Rectal smooth muscle tissue (tissue), 1 donor: ENCODE measurements at regions not wholly inside any gene's neighbourhood (a gene's known extent, or its start where the extent isn't known, plus 50 kb on each side); places are given as distances from the start of the nearest gene placed in this dataset.

Experiments
- H3K27ac ChIP-seq: one replicate; pipeline ENCODE4 v1.7.0; 2013; ENCODE audit warnings: low read depth, low read length, inconsistent platforms
- H3K27me3 ChIP-seq: one replicate; pipeline ENCODE4 v1.7.0; 2013; ENCODE audit warnings: low read length; ENCODE audit not compliant: control insufficient read depth, insufficient read depth
- H3K36me3 ChIP-seq: one replicate; pipeline ENCODE4 v1.7.0; 2013; ENCODE audit warnings: low read length; ENCODE audit not compliant: control insufficient read depth, insufficient read depth
- H3K4me1 ChIP-seq: one replicate; pipeline ENCODE4 v1.7.0; 2013; ENCODE audit warnings: low read length; ENCODE audit not compliant: control insufficient read depth, insufficient read depth
- H3K4me3 ChIP-seq: one replicate; pipeline ENCODE4 v1.7.0; 2013; ENCODE audit warnings: low read length
- H3K9ac ChIP-seq: one replicate; pipeline ENCODE4 v1.7.0; 2013; ENCODE audit warnings: low read length

DNA sequence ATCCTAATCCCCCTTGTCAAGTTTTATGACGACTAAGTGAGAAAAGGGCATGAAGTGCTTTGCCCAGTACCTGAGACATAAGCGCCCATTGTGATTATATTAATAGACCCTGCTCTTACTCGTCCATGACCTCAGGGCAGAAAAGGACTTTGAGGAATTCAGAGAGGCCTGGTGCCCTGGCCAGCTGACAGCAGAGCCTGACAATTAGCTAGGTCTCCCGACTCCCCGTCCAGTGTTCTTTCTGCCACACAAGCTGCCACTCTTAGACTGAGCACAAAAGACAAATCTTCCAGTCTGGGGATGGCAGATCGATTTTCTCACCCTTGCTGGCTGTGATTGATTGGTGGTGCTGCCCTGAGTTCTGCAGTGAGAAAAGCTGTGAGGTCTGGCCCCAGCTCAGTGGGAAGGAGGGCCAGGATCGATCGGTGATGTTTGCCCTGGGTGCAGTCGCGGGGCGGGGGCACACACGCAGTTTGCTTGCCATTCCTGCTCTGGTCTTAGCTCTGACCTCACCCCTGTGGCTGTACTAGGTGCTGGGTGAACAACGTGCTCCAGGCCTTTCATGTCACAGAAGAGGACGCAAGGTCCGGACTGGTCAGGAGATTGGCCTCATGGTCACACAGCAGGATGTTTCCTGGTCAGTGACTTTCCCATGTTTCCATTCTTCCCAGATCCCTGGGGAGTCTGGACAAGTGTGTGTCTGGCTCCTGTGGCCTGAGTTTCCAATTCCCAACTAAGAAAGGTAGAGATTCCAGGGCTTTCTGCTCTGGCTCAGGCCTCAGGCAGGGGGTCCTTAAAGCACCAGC lies 67.4 kb upstream of the TLE3 start:
- no peak overlapping the region for H3K9ac ChIP-seq
- no peaks in the 10 kb centered on the region for H3K27me3 ChIP-seq
- H3K4me3 ChIP-seq: peak overlapping the region; percentile 10
- H3K27ac ChIP-seq: peak overlapping the region; percentile 51
- no peaks in the 10 kb centered on the region for H3K36me3 ChIP-seq
- H3K4me1 ChIP-seq: peaks cover 24% of the 10 kb centered on the region

DNA sequence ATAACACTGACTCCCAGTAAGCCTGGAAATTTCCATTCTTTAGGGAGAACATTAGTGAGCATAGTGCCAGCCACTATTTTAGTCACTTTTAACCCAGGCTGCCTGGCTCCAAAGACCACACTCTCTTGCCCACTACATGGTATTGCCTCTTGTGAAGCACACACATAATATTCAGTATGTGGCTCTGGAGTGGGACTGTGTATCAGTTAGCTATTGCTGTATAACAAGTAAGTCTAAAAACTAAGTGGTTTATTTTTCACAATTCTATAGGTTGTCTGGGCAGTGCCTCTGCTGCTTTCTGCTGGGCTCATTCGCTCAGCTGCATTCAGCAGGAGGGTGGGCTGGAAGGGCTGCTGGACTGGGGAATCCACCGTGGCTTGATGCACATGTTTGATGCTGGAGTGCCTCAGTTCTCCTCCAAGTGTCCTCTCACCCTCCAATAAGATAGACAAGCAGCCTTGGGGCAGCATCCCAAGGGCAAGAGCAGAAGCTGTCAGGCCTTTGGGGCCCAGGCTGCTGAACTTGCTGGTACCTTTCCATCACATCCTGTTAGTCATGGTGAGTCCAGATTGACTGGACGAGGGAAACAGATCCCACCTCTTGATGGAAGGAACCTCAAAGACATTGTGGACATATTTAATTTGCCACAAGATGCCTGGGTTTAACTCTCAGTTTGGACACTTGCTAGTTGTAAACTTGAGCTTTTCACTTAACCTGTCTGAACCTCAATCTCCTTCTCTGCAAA lies 66.6 kb upstream of the TLE3 start:
- H3K9ac ChIP-seq: no peak overlapping the region
- peaks cover 24% of the 10 kb centered on the region for H3K4me1 ChIP-seq

DNA sequence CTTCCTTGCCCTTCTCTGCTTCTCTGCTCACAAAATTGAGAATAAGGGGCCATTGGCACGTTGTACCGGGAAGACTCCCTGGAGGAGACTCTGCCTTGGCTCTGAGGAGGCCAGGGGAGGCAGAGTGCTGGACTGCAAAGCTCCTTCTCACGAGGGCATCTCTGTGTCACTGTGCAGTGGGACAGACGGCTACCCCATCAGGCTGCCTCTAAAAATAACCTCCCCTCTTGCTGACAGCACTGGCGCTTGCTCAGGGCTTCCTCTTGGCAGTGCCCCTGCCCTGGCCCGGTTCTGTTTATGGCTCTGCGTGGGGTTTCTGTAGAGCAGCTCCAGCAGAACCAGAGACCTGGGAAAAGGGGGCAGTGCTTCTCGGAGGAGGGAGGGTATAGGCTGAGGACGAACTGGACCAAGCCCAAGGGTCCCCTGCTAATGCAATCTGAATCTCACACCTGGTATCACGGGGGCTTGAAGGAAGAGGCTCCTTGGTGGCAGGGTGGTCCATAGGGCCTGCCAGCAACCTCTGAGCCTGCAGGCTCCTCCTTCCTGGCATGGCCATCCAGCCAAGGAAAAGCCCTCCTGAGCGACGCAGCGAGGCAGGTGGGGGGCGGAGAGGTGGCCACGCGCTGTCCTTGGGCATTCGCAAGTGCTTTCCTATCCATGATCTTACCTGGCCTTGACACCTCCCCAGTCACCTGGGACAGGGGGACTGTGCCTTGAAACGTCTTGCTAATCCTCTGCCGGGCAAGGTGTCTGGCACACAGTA lies 63.3 kb upstream of the TLE3 start:
- no peak overlapping the region for H3K4me3 ChIP-seq
- H3K9ac ChIP-seq: no peak overlapping the region
- no peaks in the 10 kb centered on the region for H3K27me3 ChIP-seq
- H3K27ac ChIP-seq: no peak overlapping the region
- no peaks in the 10 kb centered on the region for H3K36me3 ChIP-seq
- H3K4me1 ChIP-seq: peaks cover 33% of the 10 kb centered on the region

More for the DNA sequence above, 66.6 kb upstream of the TLE3 start:
- Histone ChIP-seq H3K4me3 (no peak overlapping the region), H3K36me3 (no peaks in the 10 kb centered on the region), H3K27me3 (no peaks in the 10 kb centered on the region), H3K27ac (no peak overlapping the region)

DNA sequence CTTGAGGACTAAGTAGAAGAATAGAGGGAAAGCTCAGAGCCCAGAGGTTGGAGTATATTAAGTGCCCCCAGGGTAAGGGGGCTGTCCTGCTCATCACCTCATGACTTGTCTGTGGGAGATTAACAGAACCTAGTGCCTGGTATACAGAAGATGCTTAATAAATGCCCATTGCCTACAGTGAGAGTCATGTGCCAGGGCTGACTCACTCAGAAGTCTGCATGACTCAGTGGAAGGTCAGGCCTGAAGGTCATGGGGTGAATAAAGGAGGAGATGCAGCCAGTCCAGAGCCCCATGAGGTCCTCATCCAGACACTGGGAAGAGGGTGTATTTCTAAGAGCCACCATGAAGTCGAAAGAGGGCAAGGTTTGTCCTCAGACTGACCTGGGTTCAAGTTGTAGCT lies 62.5 kb upstream of the TLE3 start:
- no peak overlapping the region for H3K4me3 ChIP-seq
- H3K4me1 ChIP-seq: peaks cover 33% of the 10 kb centered on the region
- H3K36me3 ChIP-seq: no peaks in the 10 kb centered on the region
- no peaks in the 10 kb centered on the region for H3K27me3 ChIP-seq
- no peak overlapping the region for H3K27ac ChIP-seq
- no peak overlapping the region for H3K9ac ChIP-seq

DNA sequence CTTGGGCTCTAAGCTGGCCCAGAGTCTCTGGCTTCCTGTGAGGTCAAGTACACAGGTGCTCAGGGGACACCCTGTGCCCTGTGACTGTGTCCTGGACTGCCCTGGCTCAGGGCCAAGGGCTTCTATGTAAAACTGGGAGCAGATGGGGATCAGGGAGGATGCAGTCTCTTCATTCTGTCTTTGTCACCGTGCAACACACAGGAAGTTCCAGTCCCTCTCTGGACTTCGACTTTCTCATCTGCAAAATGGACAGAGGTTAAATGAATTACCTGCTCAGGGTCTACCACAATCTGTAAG lies 61.9 kb upstream of the TLE3 start:
- Histone ChIP-seq H3K9ac (no peak overlapping the region), H3K36me3 (no peaks in the 10 kb centered on the region), H3K27me3 (no peaks in the 10 kb centered on the region), H3K4me3 (no peak overlapping the region), H3K27ac (no peak overlapping the region), H3K4me1 (peaks cover 33% of the 10 kb centered on the region)

DNA sequence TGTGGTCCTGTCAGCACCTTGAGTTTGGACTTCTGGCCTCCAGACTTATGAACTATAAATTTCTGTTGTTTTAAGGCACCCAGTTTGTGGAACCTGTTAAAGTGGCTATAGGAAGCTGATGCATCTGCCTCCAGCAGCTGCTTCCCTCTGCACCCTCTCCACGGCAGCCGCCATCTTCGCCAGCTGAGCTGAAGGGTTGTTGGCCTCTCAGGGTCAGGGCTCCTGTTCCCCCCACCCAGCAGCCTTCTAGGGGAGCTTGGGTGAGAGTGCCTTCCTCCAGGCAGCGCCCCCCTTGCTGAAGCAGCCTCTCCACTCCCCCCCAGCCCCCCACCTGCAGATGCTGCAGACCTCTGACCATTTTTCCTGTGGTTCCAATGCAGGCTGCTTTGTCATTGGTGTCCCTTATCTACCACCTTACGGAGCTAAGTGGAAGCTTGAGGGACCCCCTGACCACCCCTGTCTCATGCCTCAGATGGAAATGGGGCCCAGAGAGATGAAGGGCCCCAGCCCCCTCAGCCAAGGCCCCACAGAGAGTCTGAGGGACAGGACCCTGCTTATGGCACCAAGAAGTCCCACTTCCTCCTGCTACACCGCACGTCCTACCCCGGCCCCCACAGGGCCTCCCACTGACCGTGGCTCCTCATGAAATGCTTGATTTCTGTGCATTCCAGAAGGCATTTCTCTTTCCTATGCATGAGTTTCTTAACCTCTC lies 61.4 kb upstream of the TLE3 start:
- no peak overlapping the region for H3K27ac ChIP-seq
- H3K36me3 ChIP-seq: no peaks in the 10 kb centered on the region
- H3K4me1 ChIP-seq: peaks cover 37% of the 10 kb centered on the region
- H3K27me3 ChIP-seq: no peaks in the 10 kb centered on the region
- H3K9ac ChIP-seq: no peak overlapping the region
- H3K4me3 ChIP-seq: no peak overlapping the region

DNA sequence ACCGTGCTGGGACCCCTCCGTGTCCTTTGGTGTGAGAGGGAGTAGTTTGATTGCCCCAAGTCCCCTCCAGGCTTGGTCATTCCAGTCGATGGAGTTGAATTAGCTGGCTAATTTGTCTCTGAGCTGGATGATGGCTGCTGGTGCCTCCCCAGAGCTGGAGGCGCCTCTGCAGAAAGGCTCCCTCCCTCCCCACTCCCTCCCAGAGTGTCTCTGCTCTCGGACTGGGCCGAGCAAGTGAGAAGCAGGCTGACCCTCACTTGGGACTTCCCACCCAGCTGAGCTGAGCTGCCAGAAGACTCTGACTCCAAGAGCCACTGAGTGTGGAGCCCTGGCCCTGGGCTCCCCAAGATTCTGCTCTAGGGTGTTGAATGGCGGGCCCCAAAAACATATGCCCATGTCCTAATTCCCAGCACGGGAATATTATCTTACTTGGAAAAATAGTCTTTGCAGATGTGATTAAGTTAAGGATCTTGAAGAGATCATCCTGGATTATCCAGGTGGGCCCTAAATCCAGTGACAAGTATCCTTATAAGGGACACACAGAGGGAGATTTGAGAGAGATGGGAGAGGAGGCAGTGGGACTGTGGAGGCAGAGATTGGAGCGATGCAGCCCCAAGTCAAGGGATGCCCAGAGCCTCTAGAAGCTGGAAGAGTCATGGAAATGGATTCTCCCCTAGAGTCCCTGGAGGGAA lies 60.7 kb upstream of the TLE3 start:
- H3K27ac ChIP-seq: no peak overlapping the region
- peaks cover 37% of the 10 kb centered on the region for H3K4me1 ChIP-seq
- no peaks in the 10 kb centered on the region for H3K27me3 ChIP-seq
- H3K36me3 ChIP-seq: no peaks in the 10 kb centered on the region
- H3K4me3 ChIP-seq: no peak overlapping the region
- no peak overlapping the region for H3K9ac ChIP-seq

DNA sequence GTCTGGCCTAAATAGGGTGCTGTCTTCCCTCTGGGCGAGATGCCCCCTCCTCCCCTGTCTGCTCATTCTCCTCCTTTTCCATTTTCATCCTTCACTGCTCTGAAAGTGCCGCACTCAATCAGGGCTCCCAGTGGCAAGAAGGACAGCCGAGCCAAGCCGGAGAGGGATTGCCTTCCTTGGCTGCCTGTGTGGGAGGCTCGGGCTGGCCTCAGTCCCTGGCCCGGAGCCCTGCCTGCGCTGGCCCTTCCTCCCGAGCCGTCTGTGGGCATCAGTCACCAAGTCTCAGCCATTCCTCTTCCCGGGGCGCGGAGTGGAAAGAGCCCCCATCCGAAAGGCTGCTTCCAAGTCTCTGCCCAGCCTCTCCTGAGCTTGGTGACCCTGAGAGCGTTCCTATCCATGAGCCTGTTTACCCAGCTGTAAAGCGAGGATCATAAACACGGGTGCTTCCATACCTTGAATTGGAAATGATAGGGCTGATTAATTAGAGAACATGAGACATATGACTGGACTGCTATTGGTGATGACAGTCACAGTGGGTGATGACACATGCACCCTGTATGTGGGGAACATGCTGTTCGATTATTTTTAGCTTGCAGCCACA lies 59.1 kb upstream of the TLE3 start:
- peaks cover 42% of the 10 kb centered on the region for H3K4me1 ChIP-seq

DNA sequence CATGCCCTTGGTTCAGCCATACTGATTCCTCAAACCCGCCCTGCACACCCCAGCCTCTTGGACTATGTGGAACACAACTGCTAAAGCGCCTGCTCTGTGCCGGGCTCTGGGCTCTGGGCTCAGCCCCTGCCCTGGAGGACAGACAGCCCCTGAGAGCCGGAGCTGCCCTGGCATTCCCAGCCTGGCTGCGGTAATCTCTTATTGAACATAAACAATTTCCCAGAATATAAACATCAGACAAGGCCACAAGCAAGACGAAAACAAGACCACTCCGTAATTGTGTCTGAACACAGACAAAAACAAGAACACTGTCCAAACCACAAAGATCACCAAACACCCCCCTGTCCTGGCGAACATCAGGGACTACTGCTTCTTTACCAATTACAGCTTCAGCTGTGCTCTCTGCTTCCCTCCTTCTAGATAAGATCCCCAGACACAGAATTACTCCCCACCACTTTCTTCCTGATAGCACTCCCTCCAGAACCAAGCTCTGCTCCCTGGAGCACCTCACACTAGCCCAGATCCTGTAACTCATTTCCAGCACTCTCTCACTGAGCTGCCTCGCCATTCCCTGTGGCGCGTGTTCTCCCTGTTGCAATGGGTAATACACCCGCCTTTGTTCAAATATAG lies 57.1 kb upstream of the TLE3 start:
- H3K27ac ChIP-seq: peak overlapping the region; percentile 88
- no peaks in the 10 kb centered on the region for H3K36me3 ChIP-seq
- H3K27me3 ChIP-seq: no peaks in the 10 kb centered on the region
- H3K4me1 ChIP-seq: peaks cover 35% of the 10 kb centered on the region
- no peak overlapping the region for H3K9ac ChIP-seq
- no peak overlapping the region for H3K4me3 ChIP-seq

More for the DNA sequence above, 59.1 kb upstream of the TLE3 start:
- Histone ChIP-seq H3K27ac (peak overlapping the region; percentile 88), H3K27me3 (no peaks in the 10 kb centered on the region), H3K36me3 (no peaks in the 10 kb centered on the region), H3K9ac (no peak overlapping the region), H3K4me3 (no peak overlapping the region)

DNA sequence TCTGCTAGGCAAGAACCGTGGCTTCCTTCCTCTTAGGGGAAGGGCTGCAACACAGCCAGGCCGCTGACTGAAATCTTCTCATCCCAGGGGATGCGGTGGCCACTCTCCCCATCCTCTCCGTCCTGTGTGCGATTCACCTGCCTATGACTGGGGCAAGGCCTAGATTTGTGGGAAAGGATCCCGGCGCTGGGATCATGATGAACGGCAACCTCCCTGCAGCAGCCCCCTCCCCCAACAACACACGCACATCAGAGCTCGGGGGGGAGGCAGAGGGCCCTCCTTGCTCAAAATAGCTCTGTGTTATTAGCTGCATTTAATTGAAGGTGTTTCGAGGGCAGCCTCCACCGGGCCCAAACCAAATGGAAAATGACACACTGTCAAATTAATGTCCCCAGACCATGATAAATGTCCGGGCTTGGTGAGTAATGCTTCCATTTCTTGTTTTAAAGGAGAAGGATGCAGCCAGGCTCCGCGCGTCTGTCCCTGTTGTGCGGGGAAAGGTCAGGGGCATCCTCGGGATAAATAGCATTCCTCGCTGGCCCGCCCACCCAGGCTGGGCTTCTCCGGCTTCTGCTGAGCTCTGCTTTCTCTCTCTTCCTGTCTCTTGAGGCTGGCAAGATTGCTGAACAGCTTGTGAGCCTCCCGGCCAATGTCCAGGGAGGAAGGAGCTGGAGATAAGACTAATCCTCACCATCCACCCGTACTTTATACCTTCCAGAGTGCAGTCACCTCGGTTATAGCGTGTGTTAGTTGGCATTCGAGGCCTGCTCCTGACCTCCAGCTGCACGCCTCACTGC lies 56.4 kb upstream of the TLE3 start:
- Histone ChIP-seq H3K27ac (peak overlapping the region; percentile 88), H3K36me3 (no peaks in the 10 kb centered on the region), H3K4me3 (no peak overlapping the region), H3K9ac (no peak overlapping the region), H3K27me3 (no peaks in the 10 kb centered on the region), H3K4me1 (peaks cover 36% of the 10 kb centered on the region)
